ENCODE measurements at regions not wholly inside any gene's neighbourhood (a gene's known extent, or its start where the extent isn't known, plus 50 kb on each side); places are given as distances from the start of the nearest gene placed in this dataset.

DNA sequence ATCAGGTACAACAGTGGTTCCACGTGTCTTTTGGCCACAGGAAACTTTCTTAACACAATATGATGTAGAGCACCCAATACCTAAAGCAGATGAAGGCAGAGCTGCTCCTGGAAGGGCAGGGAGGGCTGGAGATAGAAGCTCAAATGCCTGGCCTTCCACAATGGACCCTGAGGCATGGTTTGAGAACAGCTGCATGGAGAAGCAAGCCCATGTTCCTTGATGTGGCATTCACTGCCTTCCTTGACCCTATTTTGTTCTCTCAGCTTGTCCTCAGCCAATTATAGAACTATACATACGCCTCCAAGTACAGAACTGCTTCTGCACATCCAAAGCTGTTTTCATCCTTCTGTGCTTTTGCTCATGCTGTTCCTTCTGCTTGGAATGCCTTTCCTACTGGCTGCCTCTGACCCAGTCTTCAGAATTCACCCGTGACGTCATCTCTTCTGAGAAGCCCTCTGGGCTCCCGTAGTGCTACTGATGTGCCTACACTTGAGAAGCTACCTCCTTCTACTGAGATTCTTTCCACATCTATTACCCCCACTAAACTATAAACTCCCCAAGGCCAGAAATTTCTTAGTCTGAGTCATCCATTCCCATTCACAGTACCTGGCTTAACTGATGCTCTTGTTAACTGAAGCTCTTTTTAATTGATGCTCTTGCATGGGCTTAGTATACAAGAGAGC, 69.9 kb downstream of the CHRNA1 start:
- TF ChIP-seq, protein P1, sequence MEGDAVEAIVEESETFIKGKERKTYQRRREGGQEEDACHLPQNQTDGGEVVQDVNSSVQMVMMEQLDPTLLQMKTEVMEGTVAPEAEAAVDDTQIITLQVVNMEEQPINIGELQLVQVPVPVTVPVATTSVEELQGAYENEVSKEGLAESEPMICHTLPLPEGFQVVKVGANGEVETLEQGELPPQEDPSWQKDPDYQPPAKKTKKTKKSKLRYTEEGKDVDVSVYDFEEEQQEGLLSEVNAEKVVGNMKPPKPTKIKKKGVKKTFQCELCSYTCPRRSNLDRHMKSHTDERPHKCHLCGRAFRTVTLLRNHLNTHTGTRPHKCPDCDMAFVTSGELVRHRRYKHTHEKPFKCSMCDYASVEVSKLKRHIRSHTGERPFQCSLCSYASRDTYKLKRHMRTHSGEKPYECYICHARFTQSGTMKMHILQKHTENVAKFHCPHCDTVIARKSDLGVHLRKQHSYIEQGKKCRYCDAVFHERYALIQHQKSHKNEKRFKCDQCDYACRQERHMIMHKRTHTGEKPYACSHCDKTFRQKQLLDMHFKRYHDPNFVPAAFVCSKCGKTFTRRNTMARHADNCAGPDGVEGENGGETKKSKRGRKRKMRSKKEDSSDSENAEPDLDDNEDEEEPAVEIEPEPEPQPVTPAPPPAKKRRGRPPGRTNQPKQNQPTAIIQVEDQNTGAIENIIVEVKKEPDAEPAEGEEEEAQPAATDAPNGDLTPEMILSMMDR (IDR thresholded peaks at IDR 0.05; ENCODE audit: low read depth, low read length) = no peak
- TF ChIP-seq EZH2phosphoT487 (IDR thresholded peaks at IDR 0.05; ENCODE audit: low read depth) = no peak
